ENCODE measurements at regions not wholly inside any gene's neighbourhood (a gene's known extent, or its start where the extent isn't known, plus 50 kb on each side); places are given as distances from the start of the nearest gene placed in this dataset.

DNA sequence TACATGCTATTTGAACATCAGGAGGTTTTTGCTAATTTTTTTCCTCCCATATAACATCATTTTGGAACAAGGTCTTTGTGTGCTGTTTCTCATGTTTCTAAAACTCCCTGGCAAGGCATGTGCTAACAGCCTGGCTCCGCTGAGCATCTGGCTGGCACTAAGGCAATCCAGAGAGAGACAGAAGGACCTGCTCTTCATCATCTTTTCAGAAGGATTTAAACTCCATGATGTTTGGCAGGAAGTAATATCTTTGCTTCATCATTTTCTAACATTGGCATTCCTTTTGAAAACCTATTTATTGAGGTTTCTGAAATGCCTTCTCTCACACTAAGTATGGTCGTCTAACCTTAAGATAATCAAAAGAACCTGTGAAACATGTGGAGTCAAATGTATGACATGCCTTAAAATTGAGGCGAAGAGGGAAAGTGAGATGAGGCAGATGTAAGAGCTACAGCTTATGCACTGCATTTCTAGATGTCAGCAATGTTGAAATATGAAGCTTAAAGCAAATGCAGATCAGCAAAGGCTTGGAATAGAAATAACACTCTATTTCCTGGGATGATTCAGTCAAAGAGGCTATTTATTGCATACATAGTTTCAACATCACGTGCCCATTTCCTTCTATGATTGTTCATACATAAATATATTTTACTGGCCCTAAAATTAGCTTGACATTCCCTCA is 592.0 kb downstream of the ZNF385D start:
- Histone ChIP-seq H3K4me2 (ENCODE audit: low read depth, low read length) (no peak overlapping the region), H3K9me3 (ENCODE audit: control insufficient read depth, insufficient read depth, low read length) (0 out of 2 replicates have a peak, but pooled peaks cover under 1% of the 10 kb centered on the region), H2BK5ac (ENCODE audit: low read depth, low read length, poor library complexity, severe bottlenecking) (no peak overlapping the region), H3K9ac (ENCODE audit: low read depth, low read length) (no peak overlapping the region), H4K8ac (ENCODE audit: low read depth in 2 of 2, low read length in 2 of 2) (no peak overlapping the region), H3K79me1 (ENCODE audit: low read depth in 1 of 2, low read length in 2 of 2) (no peaks in the 10 kb centered on the region), H2BK20ac (ENCODE audit: low read depth, low read length) (no peak overlapping the region), H3K14ac (replicated peaks; ENCODE audit: low read depth, low read length) (no peak overlapping the region), H3K18ac (ENCODE audit: low read depth, low read length) (no peak overlapping the region), H3K9me1 (ENCODE audit: insufficient read depth, low read length) (no peaks in the 10 kb centered on the region), H3K23ac (ENCODE audit: low read depth, low read length) (no peak overlapping the region), H2BK15ac (ENCODE audit: low read depth, low read length) (no peak overlapping the region), H2AK9ac (replicated peaks; ENCODE audit: low read depth, low read length, poor library complexity) (no peak overlapping the region), H2AK5ac (ENCODE audit: low read depth, low read length) (no peak overlapping the region), H2AFZ (replicated peaks; ENCODE audit: low read length, poor library complexity) (no peak overlapping the region), H4K20me1 (ENCODE audit: insufficient read depth, low read length) (no peaks in the 10 kb centered on the region), H3K4ac (ENCODE audit: low read depth, low read length) (no peak overlapping the region), H3K4me1 (ENCODE audit: control insufficient read depth, insufficient read depth, low read length) (no peaks in the 10 kb centered on the region), H3K27ac (ENCODE audit: insufficient read depth, low read length) (no peak overlapping the region), H3K4me3 (ENCODE audit: insufficient read depth, low read depth, low read length) (no peak overlapping the region), H2BK120ac (ENCODE audit: low read depth, low read length) (no peak overlapping the region), H3K27me3 (ENCODE audit: control insufficient read depth, insufficient read depth, low read length) (no peaks in the 10 kb centered on the region), H4K5ac (ENCODE audit: low read depth, low read length) (no peak overlapping the region), H3K56ac (ENCODE audit: extremely low read depth, insufficient read depth, low read length) (no peak overlapping the region), H4K91ac (ENCODE audit: insufficient read depth, low read depth, low read length) (no peak overlapping the region), H3K36me3 (ENCODE audit: control insufficient read depth, insufficient read depth, low read length) (no peaks in the 10 kb centered on the region)
- in situ Hi-C loops (cut with MboI; ENCODE audit: low sequenced_read_pairs) (no loop called here), intact Hi-C loops (cut with micrococcal nuclease) (no loop called here), dilution Hi-C loops (cut with HindIII; ENCODE audit: low sequenced_read_pairs, unreplicated experiment) (no loop called here)
- CTCF ChIA-PET, result no interaction called here
- WGBS, 2 experiments (ENCODE audit: extremely low coverage in 2 of 2, insufficient read length in 1 of 2), result no CpG with 5 or more reads among the region's 4 CpGs
- POLR2A ChIA-PET (ENCODE audit: unreplicated experiment), result no interaction called here
- DNase-seq, result peak; percentile 3
- no TSS peak for BruUV-seq (replicated peaks)
- no peak for TF ChIP-seq CHD1 (IDR thresholded peaks at IDR 0.05; ENCODE audit: low read depth, low read length)
- TF ChIP-seq MAFK (IDR thresholded peaks at IDR 0.05; ENCODE audit: low read depth, low read length), result no peak
- TF ChIP-seq MXI1 (IDR thresholded peaks at IDR 0.05; ENCODE audit: borderline replicate concordance, low read depth, low read length), result no peak
- TF ChIP-seq, protein P1, sequence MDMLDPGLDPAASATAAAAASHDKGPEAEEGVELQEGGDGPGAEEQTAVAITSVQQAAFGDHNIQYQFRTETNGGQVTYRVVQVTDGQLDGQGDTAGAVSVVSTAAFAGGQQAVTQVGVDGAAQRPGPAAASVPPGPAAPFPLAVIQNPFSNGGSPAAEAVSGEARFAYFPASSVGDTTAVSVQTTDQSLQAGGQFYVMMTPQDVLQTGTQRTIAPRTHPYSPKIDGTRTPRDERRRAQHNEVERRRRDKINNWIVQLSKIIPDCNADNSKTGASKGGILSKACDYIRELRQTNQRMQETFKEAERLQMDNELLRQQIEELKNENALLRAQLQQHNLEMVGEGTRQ (IDR thresholded peaks at IDR 0.05; ENCODE audit: low read depth, low read length), result no peak
- TF ChIP-seq CEBPB (IDR thresholded peaks at IDR 0.05; ENCODE audit: low read depth, low read length), result no peak
- TF ChIP-seq RCOR1 (IDR thresholded peaks at IDR 0.05; ENCODE audit: insufficient replicate concordance, low read length), result no peak
- TF ChIP-seq, protein P2, sequence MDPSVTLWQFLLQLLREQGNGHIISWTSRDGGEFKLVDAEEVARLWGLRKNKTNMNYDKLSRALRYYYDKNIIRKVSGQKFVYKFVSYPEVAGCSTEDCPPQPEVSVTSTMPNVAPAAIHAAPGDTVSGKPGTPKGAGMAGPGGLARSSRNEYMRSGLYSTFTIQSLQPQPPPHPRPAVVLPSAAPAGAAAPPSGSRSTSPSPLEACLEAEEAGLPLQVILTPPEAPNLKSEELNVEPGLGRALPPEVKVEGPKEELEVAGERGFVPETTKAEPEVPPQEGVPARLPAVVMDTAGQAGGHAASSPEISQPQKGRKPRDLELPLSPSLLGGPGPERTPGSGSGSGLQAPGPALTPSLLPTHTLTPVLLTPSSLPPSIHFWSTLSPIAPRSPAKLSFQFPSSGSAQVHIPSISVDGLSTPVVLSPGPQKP (IDR thresholded peaks at IDR 0.05; ENCODE audit: borderline replicate concordance, low read depth, low read length), result no peak
- no peak for TF ChIP-seq RAD21 (IDR thresholded peaks at IDR 0.05; ENCODE audit: low read length)
- TF ChIP-seq NFE2L2 (IDR thresholded peaks at IDR 0.05; ENCODE audit: low read depth, low read length), result no peak
- no peak for TF ChIP-seq FOS (IDR thresholded peaks at IDR 0.05; ENCODE audit: low read depth, low read length)
- TF ChIP-seq MAZ (IDR thresholded peaks at IDR 0.05; ENCODE audit: borderline replicate concordance, low read depth, low read length), result no peak
- no peak for TF ChIP-seq BHLHE40 (IDR thresholded peaks at IDR 0.05; ENCODE audit: low read depth, low read length)
- no peak for TF ChIP-seq SMC3 (IDR thresholded peaks at IDR 0.05; ENCODE audit: low read depth, low read length)
- no peak for TF ChIP-seq RFX5 (IDR thresholded peaks at IDR 0.05; ENCODE audit: low read depth, low read length)
- TF ChIP-seq POLR2A (IDR thresholded peaks at IDR 0.05; ENCODE audit: low read depth, low read length), result no peak
- TF ChIP-seq, protein P3, sequence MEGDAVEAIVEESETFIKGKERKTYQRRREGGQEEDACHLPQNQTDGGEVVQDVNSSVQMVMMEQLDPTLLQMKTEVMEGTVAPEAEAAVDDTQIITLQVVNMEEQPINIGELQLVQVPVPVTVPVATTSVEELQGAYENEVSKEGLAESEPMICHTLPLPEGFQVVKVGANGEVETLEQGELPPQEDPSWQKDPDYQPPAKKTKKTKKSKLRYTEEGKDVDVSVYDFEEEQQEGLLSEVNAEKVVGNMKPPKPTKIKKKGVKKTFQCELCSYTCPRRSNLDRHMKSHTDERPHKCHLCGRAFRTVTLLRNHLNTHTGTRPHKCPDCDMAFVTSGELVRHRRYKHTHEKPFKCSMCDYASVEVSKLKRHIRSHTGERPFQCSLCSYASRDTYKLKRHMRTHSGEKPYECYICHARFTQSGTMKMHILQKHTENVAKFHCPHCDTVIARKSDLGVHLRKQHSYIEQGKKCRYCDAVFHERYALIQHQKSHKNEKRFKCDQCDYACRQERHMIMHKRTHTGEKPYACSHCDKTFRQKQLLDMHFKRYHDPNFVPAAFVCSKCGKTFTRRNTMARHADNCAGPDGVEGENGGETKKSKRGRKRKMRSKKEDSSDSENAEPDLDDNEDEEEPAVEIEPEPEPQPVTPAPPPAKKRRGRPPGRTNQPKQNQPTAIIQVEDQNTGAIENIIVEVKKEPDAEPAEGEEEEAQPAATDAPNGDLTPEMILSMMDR (conservative IDR thresholded peaks at IDR 0.05; ENCODE audit: low read depth, low read length), result no peak
- ATAC-seq (ENCODE audit: low read depth), result no peak
